A673 (cell line): ENCODE measurements at regions not wholly inside any gene's neighbourhood (a gene's known extent, or its start where the extent isn't known, plus 50 kb on each side); places are given as distances from the start of the nearest gene placed in this dataset.
"Not testable (repeated sequence)": the region's sequence is repeated elsewhere in the genome, so short reads cannot be mapped to it uniquely, and the experiment has no call there.

Experiments used
- BruUV-seq: library from RNA; stranded (reverse); fragments of 400-500 nt; replicated peaks from 2 replicates; lab custom pipeline; 2021; lab: Mats Ljungman, UMichigan
- CTCF ChIA-PET: fragments of 300-600 bp; sonication (Branson Sonifier 250); formaldehyde crosslinking; loops from one replicate; lab custom pipeline; 2022; ENCODE audit warnings: antibody characterized with exemption; lab: Charles Lee
- POLR2A ChIA-PET: fragments of 300-600 bp; sonication (Branson Sonifier 250); formaldehyde crosslinking; loops from one replicate; lab custom pipeline; 2022; ENCODE audit warnings: antibody characterized with exemption; ENCODE audit not compliant: low non-redundant PET; lab: Charles Lee
- DNase-seq: peaks from one replicate; pipeline ENCODE4 v3.0.0-alpha.2; 2015; ENCODE audit warnings: low spot score
- H3K27ac ChIP-seq: fragments of 200-600 bp; sonication (generic); 2 replicates; pipeline ENCODE4 v1.5.1; 2016; ENCODE audit warnings: mixed run types, low read depth, mild to moderate bottlenecking, mixed read lengths, antibody characterized with exemption, low read length; ENCODE audit not compliant: poor library complexity, severe bottlenecking
- H3K27me3 ChIP-seq: fragments of 200-600 bp; sonication (generic); replicated peaks from 2 replicates; pipeline ENCODE4 v1.6.1; 2017; ENCODE audit warnings: mixed run types, low read depth, mild to moderate bottlenecking, mixed read lengths, antibody characterized with exemption, low read length; ENCODE audit not compliant: insufficient read depth, poor library complexity
- H3K36me3 ChIP-seq: fragments of 200-600 bp; sonication (generic); 2 replicates; pipeline ENCODE4 v1.6.1; 2016; ENCODE audit warnings: mixed run types, mild to moderate bottlenecking, mixed read lengths, antibody characterized with exemption, low read length; ENCODE audit not compliant: insufficient read depth, poor library complexity, severe bottlenecking
- H3K4me1 ChIP-seq: fragments of 200-600 bp; sonication (generic); 2 replicates; pipeline ENCODE4 v1.6.1; 2017; ENCODE audit warnings: mixed run types, mild to moderate bottlenecking, mixed read lengths, antibody characterized with exemption, low read length; ENCODE audit not compliant: insufficient read depth, poor library complexity, severe bottlenecking
- H3K4me3 ChIP-seq: fragments of 200-600 bp; sonication (generic); 2 replicates; pipeline ENCODE4 v1.5.1; 2016; ENCODE audit warnings: low read depth, mixed run types, mild to moderate bottlenecking, mixed read lengths, low read length; ENCODE audit not compliant: poor library complexity, severe bottlenecking
- H3K9me3 ChIP-seq: fragments of 200-600 bp; sonication (generic); 2 replicates; pipeline ENCODE4 v1.6.1; 2016; ENCODE audit warnings: mixed run types, low read depth, mild to moderate bottlenecking, mixed read lengths, antibody characterized with exemption, low read length; ENCODE audit not compliant: poor library complexity, severe bottlenecking
- EZH2 ChIP-seq: fragments of 200-600 bp; sonication (generic); IDR thresholded peaks from 2 replicates; pipeline ENCODE4 v1.6.1; 2017; ENCODE audit warnings: borderline replicate concordance, low read depth, mild to moderate bottlenecking, mixed read lengths, antibody characterized with exemption, low read length; ENCODE audit not compliant: poor library complexity, severe bottlenecking
- intact Hi-C: fragments of 100-400 bp; cut with micrococcal nuclease; formaldehyde crosslinking; loops from one replicate; pipeline ENCODE4 v1.10.0; 2022; ENCODE audit not compliant: unreplicated experiment
- TF ChIP-seq, protein P1 (sequence below): fragments of 300-800, 200-600 bp; sonication (generic); conservative IDR thresholded peaks from 2 replicates; pipeline ENCODE4 v1.5.1; 2017; ENCODE audit warnings: low read depth, mild to moderate bottlenecking, antibody characterized with exemption, low read length, moderate library complexity, mixed read lengths

- Histone ChIP-seq H3K4me3 (no peak overlapping the region), H3K27me3 (no peaks in the 10 kb centered on the region), H3K36me3 (no peaks in the 10 kb centered on the region), H3K27ac (no peak overlapping the region), H3K4me1 (no peaks in the 10 kb centered on the region), H3K9me3 (no peaks in the 10 kb centered on the region)
- ChIA-PET POLR2A (no interaction called here), CTCF (interaction anchor here (0.6 kb wide), 1 partner anchor 32 kb away, joined by 5 read pairs; no protein-coding TSS in a partner anchor)
- intact Hi-C loops, result no loop called here
- DNase-seq, result peak; percentile 11
- no TSS peak for BruUV-seq
- TF ChIP-seq, protein P1, sequence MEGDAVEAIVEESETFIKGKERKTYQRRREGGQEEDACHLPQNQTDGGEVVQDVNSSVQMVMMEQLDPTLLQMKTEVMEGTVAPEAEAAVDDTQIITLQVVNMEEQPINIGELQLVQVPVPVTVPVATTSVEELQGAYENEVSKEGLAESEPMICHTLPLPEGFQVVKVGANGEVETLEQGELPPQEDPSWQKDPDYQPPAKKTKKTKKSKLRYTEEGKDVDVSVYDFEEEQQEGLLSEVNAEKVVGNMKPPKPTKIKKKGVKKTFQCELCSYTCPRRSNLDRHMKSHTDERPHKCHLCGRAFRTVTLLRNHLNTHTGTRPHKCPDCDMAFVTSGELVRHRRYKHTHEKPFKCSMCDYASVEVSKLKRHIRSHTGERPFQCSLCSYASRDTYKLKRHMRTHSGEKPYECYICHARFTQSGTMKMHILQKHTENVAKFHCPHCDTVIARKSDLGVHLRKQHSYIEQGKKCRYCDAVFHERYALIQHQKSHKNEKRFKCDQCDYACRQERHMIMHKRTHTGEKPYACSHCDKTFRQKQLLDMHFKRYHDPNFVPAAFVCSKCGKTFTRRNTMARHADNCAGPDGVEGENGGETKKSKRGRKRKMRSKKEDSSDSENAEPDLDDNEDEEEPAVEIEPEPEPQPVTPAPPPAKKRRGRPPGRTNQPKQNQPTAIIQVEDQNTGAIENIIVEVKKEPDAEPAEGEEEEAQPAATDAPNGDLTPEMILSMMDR, result no peak
- no peak for TF ChIP-seq EZH2
Measured at GRCh38 chr1:189726806-189727205, 750.9 kb downstream of the BRINP3 start.

DNA sequence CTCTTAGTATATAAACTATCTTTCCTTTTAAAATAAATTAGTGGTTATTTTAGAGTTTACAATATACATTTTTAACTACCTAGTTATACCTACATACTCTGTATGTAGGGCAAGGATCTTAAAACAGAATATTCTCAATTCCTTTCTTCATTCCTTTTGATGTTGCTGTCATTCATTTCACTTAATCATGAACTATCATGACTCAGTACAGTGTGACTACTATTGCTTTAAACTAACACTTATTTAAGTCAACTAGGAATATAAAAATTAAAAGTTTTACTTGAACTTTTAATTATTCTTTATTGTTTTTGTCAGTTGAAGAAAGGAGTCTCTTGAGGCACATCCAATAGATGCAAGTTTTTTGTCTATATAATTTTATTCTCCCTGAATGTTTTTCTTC is 726.4 kb downstream of the BRINP3 start:
- no TSS peak for BruUV-seq
- Histone ChIP-seq H3K4me3 (no peak overlapping the region), H3K36me3 (no peaks in the 10 kb centered on the region), H3K27ac (no peak overlapping the region), H3K4me1 (no peaks in the 10 kb centered on the region), H3K27me3 (no peaks in the 10 kb centered on the region), H3K9me3 (no peaks in the 10 kb centered on the region)
- ChIA-PET POLR2A (no interaction called here), CTCF (no interaction called here)
- no peak for DNase-seq
- intact Hi-C loops, result no loop called here
- TF ChIP-seq, protein P1, result no peak
- TF ChIP-seq EZH2, result no peak

- TF ChIP-seq EZH2, result no peak
- TF ChIP-seq, protein P1, result no peak
- intact Hi-C loops, result no loop called here
- Histone ChIP-seq H3K27me3 (no peaks in the 10 kb centered on the region), H3K36me3 (no peaks in the 10 kb centered on the region), H3K4me3 (no peak overlapping the region), H3K27ac (no peak overlapping the region), H3K4me1 (no peaks in the 10 kb centered on the region), H3K9me3 (no peaks in the 10 kb centered on the region)
- no peak for DNase-seq
- BruUV-seq, result no TSS peak
- ChIA-PET CTCF (no interaction called here), POLR2A (no interaction called here)
Measured at GRCh38 chr1:189752461-189752995, 725.1 kb downstream of the BRINP3 start.

- DNase-seq, H3K27ac ChIP-seq, H3K4me1 ChIP-seq, H3K36me3 ChIP-seq, intact Hi-C loops, BruUV-seq, H3K27me3 ChIP-seq, POLR2A ChIA-PET, CTCF ChIA-PET, H3K4me3 ChIP-seq, H3K9me3 ChIP-seq: not testable (repeated sequence)
Measured at GRCh38 chr1:189755100-189755499, 722.6 kb downstream of the BRINP3 start.
